ENCODE measurements at regions not wholly inside any gene's neighbourhood (a gene's known extent, or its start where the extent isn't known, plus 50 kb on each side); places are given as distances from the start of the nearest gene placed in this dataset.

DNA sequence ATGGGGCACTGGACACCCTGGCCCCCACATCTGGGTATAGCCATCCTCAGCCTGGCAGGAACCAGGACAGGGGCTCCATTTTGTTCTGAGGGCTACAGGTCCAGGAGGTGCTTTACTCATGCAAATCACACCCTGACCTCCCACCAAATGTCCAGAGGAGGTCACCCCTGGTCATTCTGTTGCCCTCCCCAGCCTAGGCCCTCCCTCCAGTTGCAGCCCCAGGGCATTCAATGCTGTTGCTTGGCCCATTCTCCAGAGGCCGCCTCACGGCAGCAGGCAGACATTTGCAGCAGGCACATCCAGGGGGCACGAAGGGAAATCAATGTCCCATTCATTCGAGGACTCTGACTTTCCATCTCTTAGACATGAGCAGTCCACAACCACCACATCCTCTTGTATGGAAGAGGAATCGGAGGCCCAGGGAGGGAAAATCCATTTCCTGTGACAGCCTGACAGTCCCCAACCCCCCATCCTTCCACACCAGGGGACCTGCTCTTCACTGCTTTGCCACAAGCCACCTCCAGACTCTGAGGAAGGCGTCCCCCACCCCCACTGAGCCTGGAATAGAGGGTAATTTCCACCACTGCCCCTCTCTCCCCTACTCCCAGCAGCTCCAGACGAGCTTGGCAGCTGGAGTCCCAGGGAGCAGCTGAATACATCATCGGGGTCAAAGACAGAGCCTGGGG lies 76.2 kb upstream of the UNC5B start:
- Histone ChIP-seq H3K36me3 (ENCODE audit: insufficient read depth, low read length) (no peaks in the 10 kb centered on the region), H3K9ac (ENCODE audit: low read depth, low read length) (no peak overlapping the region), H4K20me1 (ENCODE audit: insufficient read depth, low read length) (peaks cover 2% of the 10 kb centered on the region; the same call in 1 of the 2 replicates), H3K79me2 (ENCODE audit: insufficient read depth, low read length) (no peaks in the 10 kb centered on the region), H2AFZ (ENCODE audit: low read depth, low read length) (no peak overlapping the region), H3K9me3 (ENCODE audit: insufficient read depth, low read length, severe bottlenecking) (no peaks in the 10 kb centered on the region), H3K4me2 (ENCODE audit: insufficient read depth, low read length) (no peak overlapping the region), H3K27me3 (ENCODE audit: insufficient read depth, low read length, poor library complexity) (peaks cover 18% of the 10 kb centered on the region), H3K4me3 (ENCODE audit: low read depth in 1 of 2, low read length in 2 of 2) (no peak overlapping the region), H3K4me1 (ENCODE audit: insufficient read depth, low read length) (no peaks in the 10 kb centered on the region), H3K27ac (ENCODE audit: low read length) (no peak overlapping the region)
- DNase-seq, result no peak
- no peak for ATAC-seq (ENCODE audit: insufficient read depth, low read depth)
- no peak for TF ChIP-seq EZH2 (IDR thresholded peaks at IDR 0.05; ENCODE audit: borderline replicate concordance, low read depth, low read length, severe bottlenecking)
- TF ChIP-seq, protein P1, sequence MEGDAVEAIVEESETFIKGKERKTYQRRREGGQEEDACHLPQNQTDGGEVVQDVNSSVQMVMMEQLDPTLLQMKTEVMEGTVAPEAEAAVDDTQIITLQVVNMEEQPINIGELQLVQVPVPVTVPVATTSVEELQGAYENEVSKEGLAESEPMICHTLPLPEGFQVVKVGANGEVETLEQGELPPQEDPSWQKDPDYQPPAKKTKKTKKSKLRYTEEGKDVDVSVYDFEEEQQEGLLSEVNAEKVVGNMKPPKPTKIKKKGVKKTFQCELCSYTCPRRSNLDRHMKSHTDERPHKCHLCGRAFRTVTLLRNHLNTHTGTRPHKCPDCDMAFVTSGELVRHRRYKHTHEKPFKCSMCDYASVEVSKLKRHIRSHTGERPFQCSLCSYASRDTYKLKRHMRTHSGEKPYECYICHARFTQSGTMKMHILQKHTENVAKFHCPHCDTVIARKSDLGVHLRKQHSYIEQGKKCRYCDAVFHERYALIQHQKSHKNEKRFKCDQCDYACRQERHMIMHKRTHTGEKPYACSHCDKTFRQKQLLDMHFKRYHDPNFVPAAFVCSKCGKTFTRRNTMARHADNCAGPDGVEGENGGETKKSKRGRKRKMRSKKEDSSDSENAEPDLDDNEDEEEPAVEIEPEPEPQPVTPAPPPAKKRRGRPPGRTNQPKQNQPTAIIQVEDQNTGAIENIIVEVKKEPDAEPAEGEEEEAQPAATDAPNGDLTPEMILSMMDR (IDR thresholded peaks at IDR 0.05; ENCODE audit: borderline replicate concordance, extremely low read depth, low read length, poor library complexity, severe bottlenecking), result no peak

DNA sequence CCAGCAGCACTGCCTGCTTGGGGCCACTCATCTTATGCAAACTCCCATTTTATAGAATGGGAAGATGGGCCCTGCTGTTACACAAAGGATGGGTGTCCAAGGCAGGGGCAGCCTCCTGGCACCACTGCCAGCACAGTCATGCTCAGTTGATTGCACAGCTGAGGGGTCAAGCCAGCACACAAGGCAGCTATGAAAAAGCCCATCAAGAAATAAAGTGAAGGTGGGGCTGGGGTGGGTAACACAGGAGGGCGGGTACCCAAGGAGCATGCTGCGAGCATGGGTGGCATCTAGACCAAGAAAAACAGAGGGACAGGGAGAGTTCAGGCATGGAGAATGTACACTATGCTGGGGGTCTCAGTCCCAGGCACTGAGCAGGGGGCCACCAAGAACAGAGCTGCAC lies 74.7 kb upstream of the UNC5B start:
- ATAC-seq (ENCODE audit: insufficient read depth, low read depth), result no peak

GRCh38 chr10:71138166-71138830 lies 74.1 kb upstream of the UNC5B start:
- ATAC-seq (ENCODE audit: insufficient read depth, low read depth) (no peak), DNase-seq (no peak)
- Histone ChIP-seq H2AFZ (ENCODE audit: low read depth, low read length) (no peak overlapping the region), H3K4me3 (ENCODE audit: low read depth in 1 of 2, low read length in 2 of 2) (no peak overlapping the region), H3K27ac (ENCODE audit: low read length) (no peak overlapping the region), H3K36me3 (ENCODE audit: insufficient read depth, low read length) (no peaks in the 10 kb centered on the region), H4K20me1 (ENCODE audit: insufficient read depth, low read length) (peaks cover 2% of the 10 kb centered on the region; the same call in 1 of the 2 replicates), H3K9me3 (ENCODE audit: insufficient read depth, low read length, severe bottlenecking) (no peaks in the 10 kb centered on the region), H3K27me3 (ENCODE audit: insufficient read depth, low read length, poor library complexity) (peaks cover 19% of the 10 kb centered on the region), H3K4me1 (ENCODE audit: insufficient read depth, low read length) (no peaks in the 10 kb centered on the region), H3K79me2 (ENCODE audit: insufficient read depth, low read length) (no peaks in the 10 kb centered on the region), H3K4me2 (ENCODE audit: insufficient read depth, low read length) (no peak overlapping the region), H3K9ac (ENCODE audit: low read depth, low read length) (no peak overlapping the region)
- TF ChIP-seq, protein P1 (IDR thresholded peaks at IDR 0.05; ENCODE audit: borderline replicate concordance, extremely low read depth, low read length, poor library complexity, severe bottlenecking), result no peak
- TF ChIP-seq EZH2 (IDR thresholded peaks at IDR 0.05; ENCODE audit: borderline replicate concordance, low read depth, low read length, severe bottlenecking), result no peak

More for the DNA sequence above, 74.7 kb upstream of the UNC5B start:
- H3K4me1 ChIP-seq (ENCODE audit: insufficient read depth, low read length), result no peaks in the 10 kb centered on the region
- peaks cover 19% of the 10 kb centered on the region for H3K27me3 ChIP-seq (ENCODE audit: insufficient read depth, low read length, poor library complexity)
- TF ChIP-seq, protein P1 (IDR thresholded peaks at IDR 0.05; ENCODE audit: borderline replicate concordance, extremely low read depth, low read length, poor library complexity, severe bottlenecking), result no peak
- TF ChIP-seq EZH2 (IDR thresholded peaks at IDR 0.05; ENCODE audit: borderline replicate concordance, low read depth, low read length, severe bottlenecking), result no peak
- H4K20me1 ChIP-seq (ENCODE audit: insufficient read depth, low read length), result peaks cover 2% of the 10 kb centered on the region; the same call in 1 of the 2 replicates
- no peak overlapping the region for H3K4me2 ChIP-seq (ENCODE audit: insufficient read depth, low read length)
- H3K27ac ChIP-seq (ENCODE audit: low read length), result no peak overlapping the region
- no peak overlapping the region for H3K9ac ChIP-seq (ENCODE audit: low read depth, low read length)
- H2AFZ ChIP-seq (ENCODE audit: low read depth, low read length), result no peak overlapping the region
- no peak for DNase-seq
- no peaks in the 10 kb centered on the region for H3K9me3 ChIP-seq (ENCODE audit: insufficient read depth, low read length, severe bottlenecking)
- no peak overlapping the region for H3K4me3 ChIP-seq (ENCODE audit: low read depth in 1 of 2, low read length in 2 of 2)
- no peaks in the 10 kb centered on the region for H3K79me2 ChIP-seq (ENCODE audit: insufficient read depth, low read length)
- no peaks in the 10 kb centered on the region for H3K36me3 ChIP-seq (ENCODE audit: insufficient read depth, low read length)
